Keratinocyte (primary cell): ENCODE measurements at regions not wholly inside any gene's neighbourhood (a gene's known extent, or its start where the extent isn't known, plus 50 kb on each side); places are given as distances from the start of the nearest gene placed in this dataset.

ENCODE experiments used
- EZH2 ChIP-seq: IDR thresholded peaks from one replicate; pipeline ENCODE4 v1.6.1; 2012; ENCODE audit warnings: inconsistent platforms, mild to moderate bottlenecking, low read length, moderate library complexity
- TF ChIP-seq, protein P1 (sequence below), 3 experiments: IDR thresholded peaks in 1 of 3; conservative IDR thresholded peaks in 1 of 3; optimal IDR thresholded peaks in 1 of 3; 2 replicates in 2 of 3; 3 replicates in 1 of 3; pipeline versions ENCODE3 to v1.5.1; 2011; ENCODE audit warnings: low read length in 3 of 3, mild to moderate bottlenecking in 3 of 3, moderate library complexity in 2 of 3, control low read depth in 1 of 3, inconsistent platforms in 1 of 3; ENCODE audit not compliant: insufficient read depth in 2 of 3; ENCODE audit errors: extremely low read depth in 1 of 3

GRCh38 chr11:103800406-103801114 is 235.9 kb upstream of the DDI1 start:
- TF ChIP-seq, protein P1, sequence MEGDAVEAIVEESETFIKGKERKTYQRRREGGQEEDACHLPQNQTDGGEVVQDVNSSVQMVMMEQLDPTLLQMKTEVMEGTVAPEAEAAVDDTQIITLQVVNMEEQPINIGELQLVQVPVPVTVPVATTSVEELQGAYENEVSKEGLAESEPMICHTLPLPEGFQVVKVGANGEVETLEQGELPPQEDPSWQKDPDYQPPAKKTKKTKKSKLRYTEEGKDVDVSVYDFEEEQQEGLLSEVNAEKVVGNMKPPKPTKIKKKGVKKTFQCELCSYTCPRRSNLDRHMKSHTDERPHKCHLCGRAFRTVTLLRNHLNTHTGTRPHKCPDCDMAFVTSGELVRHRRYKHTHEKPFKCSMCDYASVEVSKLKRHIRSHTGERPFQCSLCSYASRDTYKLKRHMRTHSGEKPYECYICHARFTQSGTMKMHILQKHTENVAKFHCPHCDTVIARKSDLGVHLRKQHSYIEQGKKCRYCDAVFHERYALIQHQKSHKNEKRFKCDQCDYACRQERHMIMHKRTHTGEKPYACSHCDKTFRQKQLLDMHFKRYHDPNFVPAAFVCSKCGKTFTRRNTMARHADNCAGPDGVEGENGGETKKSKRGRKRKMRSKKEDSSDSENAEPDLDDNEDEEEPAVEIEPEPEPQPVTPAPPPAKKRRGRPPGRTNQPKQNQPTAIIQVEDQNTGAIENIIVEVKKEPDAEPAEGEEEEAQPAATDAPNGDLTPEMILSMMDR (optimal IDR thresholded peaks at IDR 0.05 in 1 of 3, IDR thresholded peaks at IDR 0.05 in 1 of 3, conservative IDR thresholded peaks at IDR 0.05 in 1 of 3; ENCODE audit: extremely low read depth in 1 of 3, insufficient read depth in 2 of 3, low read length in 3 of 3) = no peak
- no peak for TF ChIP-seq EZH2
